ENCODE measurements at regions not wholly inside any gene's neighbourhood (a gene's known extent, or its start where the extent isn't known, plus 50 kb on each side); places are given as distances from the start of the nearest gene placed in this dataset.

DNA sequence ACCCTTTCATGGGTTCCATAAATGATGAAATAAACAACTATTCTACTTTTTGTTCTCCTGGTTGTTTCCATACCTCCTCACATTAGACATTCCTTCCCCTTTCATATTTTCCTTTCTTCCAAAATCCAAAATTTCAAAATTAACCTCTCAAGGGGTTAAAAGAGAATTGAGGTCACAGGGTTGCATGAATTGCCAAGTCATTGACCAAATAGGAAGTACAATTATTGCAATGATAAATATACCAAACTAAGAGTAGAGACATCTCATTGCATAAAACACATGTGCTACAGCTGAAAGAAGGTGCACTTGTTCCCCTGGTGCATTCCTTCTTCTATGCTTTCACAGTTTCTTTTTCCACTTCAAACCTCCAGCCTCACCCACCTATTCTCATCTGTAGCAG lies 136.1 kb downstream of the KCTD12 start:
- DNase-seq (ENCODE audit: low spot score), result no peak

GRCh38 chr13:76745261-76746200 lies 140.7 kb downstream of the KCTD12 start:
- DNase-seq (ENCODE audit: low spot score), result peak; percentile 85

- DNase-seq (ENCODE audit: low spot score), result no peak
Measured at GRCh38 chr13:76741624-76742023, 144.6 kb downstream of the KCTD12 start.

DNA sequence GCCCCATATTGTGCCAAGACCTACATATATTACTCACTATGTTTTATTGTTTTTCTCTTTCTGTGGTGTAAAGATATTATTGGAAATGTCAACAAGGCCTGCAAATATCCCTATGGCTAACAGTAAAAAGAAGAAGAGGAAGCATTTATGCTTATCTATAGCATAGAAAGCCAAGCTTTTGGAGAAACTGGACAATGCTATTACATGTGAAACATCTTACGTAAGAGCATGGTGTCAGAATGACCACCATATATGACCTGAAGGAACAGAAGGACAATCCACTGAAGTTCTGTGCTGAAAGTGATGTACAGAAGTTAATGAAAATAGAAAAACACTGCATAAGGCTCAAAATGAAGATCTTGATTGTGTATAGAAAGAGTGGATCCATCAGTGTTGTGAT lies 145.2 kb downstream of the KCTD12 start:
- no peak for DNase-seq (ENCODE audit: low spot score)

DNA sequence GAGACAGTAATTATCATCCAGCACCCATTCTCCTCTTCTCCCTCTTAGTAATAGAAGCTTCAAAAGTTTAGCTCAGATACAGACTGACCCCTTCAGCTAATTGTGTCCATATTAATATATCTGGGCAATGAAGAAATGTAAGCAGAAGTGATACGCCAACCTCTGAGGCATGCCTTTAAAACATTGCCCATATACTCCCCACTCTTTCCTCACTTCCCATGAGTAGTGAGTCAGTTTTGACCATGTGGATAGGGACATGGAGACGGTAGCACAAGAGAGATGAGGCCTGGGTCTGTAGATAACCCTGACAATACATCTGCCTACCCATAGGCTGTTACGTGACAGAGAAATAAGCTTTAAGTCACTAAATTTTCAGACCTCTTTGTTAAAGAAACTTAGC lies 147.6 kb downstream of the KCTD12 start:
- no peak for DNase-seq (ENCODE audit: low spot score)

DNA sequence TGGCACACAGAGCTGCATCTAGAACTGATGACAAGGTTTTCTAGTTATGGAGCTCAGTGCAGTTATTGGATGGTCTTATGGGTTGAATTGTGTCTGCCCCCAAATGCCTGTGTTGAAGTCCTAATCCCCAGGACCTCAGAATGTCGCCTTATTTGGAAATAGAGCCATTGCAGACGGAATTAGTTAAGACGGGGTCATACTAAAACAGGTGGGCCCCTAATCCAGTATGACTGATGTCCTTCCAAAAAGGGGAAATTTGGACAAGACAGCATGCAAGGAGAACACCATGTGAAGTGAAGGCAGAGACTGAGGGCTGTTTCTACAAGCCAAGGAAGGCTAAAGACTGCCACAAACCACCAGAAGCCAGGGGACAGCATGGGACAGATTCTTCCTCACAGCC lies 148.7 kb downstream of the KCTD12 start:
- no peak for DNase-seq (ENCODE audit: low spot score)

DNA sequence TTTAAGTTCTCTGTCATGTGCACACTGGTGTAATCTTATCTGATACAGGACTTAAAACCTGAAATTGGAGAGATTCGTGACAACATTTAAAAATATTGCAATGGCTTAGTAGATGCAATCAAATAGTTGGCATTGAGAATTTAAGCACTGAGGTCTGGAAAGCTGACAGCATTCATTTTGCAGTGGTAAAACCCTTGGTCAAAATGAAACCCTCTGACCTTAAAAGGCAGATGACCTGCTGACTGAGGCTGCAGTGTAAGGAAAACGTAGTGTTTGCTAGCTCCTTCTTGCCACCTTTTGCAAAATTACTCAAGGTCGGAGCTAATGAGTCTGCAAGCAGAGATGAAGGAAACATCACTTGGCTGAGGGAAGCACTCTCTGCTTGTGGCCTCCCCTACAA lies 150.6 kb downstream of the KCTD12 start:
- no peak for DNase-seq (ENCODE audit: low spot score)

DNA sequence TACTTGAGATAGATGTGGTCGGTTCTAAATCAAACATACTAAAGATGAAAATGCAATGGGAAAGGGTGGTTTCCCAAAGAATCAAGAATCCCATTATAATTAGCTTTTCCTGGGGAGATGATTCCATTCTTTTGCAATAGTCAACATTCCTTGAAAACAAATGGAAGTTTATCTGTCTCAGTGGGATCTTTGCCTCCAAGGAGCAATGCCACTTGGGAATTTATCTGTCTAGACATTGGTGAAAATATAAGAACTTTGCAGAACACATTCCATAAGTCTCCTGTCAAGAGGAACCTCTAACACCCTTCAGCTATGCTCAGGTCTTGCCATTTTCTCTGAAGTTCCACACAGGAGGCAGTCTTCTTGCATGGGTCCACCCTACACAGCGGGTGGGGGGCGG lies 152.5 kb downstream of the KCTD12 start:
- DNase-seq (ENCODE audit: low spot score), result no peak

- DNase-seq (ENCODE audit: low spot score), result no peak
Measured at GRCh38 chr13:76732367-76732766, 153.8 kb downstream of the KCTD12 start.

DNA sequence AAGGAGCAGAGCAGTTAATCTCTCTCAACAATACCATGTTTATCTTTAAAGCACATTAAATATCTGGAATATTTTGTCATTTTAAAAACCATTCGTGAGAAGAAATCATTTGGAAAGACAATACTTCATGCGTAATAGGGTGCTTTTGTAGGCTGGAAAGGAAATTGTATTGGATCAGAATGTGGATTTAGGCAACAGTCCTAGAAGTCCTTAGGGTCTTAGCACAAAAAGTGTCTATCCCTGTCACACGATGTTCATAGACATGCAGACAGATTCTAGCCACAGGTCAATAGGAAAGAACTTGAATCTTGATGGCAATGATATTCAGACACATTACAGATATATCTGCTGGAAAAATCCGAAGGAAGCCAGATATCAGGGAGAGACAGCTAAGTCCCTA lies 156.0 kb downstream of the KCTD12 start:
- DNase-seq (ENCODE audit: low spot score), result no peak

GRCh38 chr13:76729691-76730090 lies 156.5 kb downstream of the KCTD12 start:
- no peak for DNase-seq (ENCODE audit: low spot score)

DNA sequence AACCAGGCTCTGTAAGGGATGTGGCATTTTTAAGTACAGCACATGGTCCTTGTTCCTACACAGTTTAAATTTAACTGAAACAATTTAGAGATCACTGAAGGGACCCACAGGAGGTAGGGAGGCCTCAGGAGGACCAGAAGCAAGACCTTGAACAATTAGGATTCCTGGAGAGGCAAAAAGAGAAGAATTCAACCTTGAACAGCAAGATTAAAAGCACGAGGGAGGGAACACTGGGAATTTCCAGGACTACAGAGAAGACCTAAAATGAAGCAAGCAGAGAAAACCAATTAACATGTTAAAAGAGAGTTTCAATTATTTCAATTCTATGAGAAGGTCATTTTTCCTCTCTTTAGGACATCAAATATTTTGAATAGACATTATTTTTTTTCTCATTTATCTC lies 160.3 kb downstream of the KCTD12 start:
- DNase-seq (ENCODE audit: low spot score), result no peak

- no peak for DNase-seq (ENCODE audit: low spot score)
Measured at GRCh38 chr13:76725211-76725610, 161.0 kb downstream of the KCTD12 start.

DNA sequence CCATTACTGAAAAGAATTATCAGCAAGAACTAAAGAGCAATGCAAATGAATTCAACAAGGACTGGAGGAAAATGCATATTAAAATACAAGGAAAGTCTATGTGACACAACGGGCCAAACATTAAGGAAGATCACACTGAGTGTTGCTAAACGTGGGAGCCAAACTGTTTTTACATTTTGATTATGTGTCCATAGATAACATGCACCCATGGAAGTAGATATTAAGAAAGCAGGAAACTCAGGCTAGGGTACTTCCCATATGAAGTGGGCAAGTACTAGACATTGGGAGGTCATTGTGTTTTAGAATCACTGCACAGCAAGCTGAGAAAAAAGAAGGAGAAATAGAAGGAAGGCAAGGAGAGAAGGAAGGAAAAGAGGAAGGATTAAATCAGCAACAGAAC lies 161.8 kb downstream of the KCTD12 start:
- DNase-seq (ENCODE audit: low spot score), result no peak

DNA sequence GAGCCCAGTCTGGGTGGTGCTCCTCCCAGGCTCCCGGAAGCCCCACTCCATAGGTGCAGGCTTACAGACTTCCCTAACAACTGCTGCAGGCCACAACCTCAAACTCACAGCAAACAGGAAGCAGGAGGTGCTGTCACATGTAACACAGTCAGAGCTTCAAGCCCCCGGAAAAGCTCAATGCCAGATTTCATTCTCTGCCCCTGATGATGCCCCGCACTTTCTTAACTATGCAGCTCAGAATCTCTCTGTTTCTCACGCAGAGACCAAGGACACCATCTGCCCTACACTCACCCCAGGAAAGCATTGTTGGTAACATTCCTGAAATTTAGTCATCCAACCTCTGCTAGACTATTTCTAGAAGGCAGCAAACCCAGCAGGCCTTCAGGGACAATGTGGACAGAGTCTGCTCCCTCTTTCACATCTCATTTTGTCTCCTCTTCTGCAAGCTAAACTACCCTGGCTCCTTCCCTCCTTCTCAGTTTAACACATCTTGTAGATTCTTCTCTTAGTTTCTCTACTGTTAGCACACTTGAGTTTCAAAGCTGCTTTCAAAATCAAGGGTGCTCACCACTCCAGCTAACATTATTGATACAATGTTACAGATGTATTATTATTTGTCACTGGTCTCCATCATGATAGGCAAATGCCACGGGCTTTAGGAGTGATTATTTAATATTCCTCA lies 162.5 kb downstream of the KCTD12 start:
- DNase-seq (ENCODE audit: low spot score), result peak; percentile 53

DNA sequence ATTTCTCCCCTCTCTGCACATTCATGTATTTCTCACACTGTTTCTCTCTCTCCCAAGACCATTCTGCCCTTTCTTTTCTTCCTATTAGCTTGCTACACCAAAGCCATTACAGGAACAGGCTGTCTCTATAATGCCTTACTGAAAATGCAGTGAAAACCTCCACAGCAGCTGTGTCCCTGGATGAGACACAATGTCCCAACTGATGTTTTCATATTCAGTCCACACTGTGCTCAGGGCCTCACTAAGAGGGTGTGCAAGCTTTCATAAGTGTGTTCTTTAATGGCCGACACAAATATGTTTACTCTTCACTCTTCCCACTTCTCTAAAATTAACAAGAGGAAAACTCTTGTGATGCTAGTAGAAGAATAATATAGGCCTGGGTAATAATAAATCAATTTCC lies 163.4 kb downstream of the KCTD12 start:
- no peak for DNase-seq (ENCODE audit: low spot score)

- DNase-seq (ENCODE audit: low spot score), result no peak
Measured at GRCh38 chr13:76720821-76721220, 165.4 kb downstream of the KCTD12 start.

DNA sequence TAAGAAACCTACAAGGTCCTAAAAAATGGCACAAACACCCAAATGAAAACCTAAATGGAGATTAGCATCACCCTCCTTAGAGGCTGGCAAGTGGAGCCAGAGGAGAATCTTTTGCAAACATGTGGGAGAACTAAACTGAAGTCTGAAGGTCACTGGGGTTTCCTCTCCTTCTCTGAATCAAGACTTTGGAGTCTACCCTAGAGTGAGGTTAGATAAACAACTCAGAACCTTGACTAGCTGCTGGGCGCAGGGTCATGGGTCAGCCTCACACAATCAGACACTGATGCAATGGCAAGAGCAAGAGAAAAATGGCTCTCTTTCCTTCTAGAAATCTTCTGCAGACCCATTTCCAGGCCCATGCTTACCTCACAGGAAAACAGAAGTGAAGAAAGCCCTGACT lies 165.8 kb downstream of the KCTD12 start:
- no peak for DNase-seq (ENCODE audit: low spot score)

GRCh38 chr13:76719955-76720354 lies 166.2 kb downstream of the KCTD12 start:
- no peak for DNase-seq (ENCODE audit: low spot score)

- no peak for DNase-seq (ENCODE audit: low spot score)
Measured at GRCh38 chr13:76717092-76717491, 169.1 kb downstream of the KCTD12 start.

DNA sequence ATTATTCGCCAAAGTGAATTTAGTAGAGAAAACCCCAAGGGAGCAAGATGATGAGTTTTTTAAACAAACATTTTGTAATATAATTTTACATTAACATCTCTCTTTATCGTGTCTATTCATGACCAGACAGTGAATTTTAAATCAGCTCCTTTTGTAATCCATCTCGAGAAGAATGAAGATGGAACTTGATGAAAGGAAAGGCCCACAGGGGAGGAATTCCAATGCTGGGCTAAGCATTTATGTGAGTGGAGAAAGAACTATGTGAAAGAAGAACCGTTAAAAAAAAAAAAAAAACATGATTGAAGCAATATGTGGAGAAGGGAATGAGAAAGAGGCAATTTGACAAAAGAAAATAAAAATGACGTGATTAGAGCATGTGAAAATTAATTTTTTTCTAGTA lies 170.6 kb downstream of the KCTD12 start:
- no peak for DNase-seq (ENCODE audit: low spot score)

DNA sequence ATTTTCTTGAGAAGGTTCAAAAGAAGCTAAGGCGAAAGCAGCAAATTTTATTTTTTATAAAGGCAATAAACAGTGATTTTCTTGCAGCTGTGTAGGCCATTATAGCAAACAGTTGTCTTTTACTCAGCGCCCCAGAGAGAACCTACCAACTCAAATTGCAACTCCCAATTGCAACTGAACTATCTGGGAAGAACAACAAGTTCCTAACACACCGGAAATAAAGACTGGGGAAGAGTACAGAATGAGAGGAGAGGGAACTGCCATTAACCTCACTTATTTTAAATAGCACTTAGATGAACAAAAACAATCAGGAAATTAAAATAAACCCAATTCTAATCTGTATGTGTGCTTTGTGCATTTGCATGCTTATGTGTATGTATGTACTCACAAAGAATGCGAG lies 171.1 kb downstream of the KCTD12 start:
- DNase-seq (ENCODE audit: low spot score), result no peak

GRCh38 chr13:76713280-76713679 lies 172.9 kb downstream of the KCTD12 start:
- no peak for DNase-seq (ENCODE audit: low spot score)
